ENCODE measurements at regions not wholly inside any gene's neighbourhood (a gene's known extent, or its start where the extent isn't known, plus 50 kb on each side); places are given as distances from the start of the nearest gene placed in this dataset.
"Not testable (repeated sequence)": the region's sequence is repeated elsewhere in the genome, so short reads cannot be mapped to it uniquely, and the experiment has no call there.

- H3K36me3 ChIP-seq (ENCODE audit: control insufficient read depth in 2 of 2, insufficient read depth in 2 of 2, low read length in 1 of 2): no peaks in the 10 kb centered on the region
- no peak overlapping the region for H3K4me3 ChIP-seq (ENCODE audit: low read depth in 1 of 2, low read length in 2 of 2)
- no peaks in the 10 kb centered on the region for H3K4me1 ChIP-seq (ENCODE audit: control insufficient read depth in 2 of 2, insufficient read depth in 2 of 2, low read length in 1 of 2)
- 61 to 72% methylated on average over 4 of the region's 4 CpGs for WGBS, 2 donors
- H3K27me3 ChIP-seq (ENCODE audit: control insufficient read depth in 1 of 2, insufficient read depth in 2 of 2, low read length in 2 of 2): no peaks in the 10 kb centered on the region
- H3K9me3 ChIP-seq (ENCODE audit: control insufficient read depth in 2 of 2, insufficient read depth in 1 of 2, low read depth in 1 of 2, low read length in 1 of 2): no peaks in the 10 kb centered on the region
- H3K27ac ChIP-seq (ENCODE audit: low read depth in 2 of 2, low read length in 1 of 2): no peak overlapping the region
Measured at GRCh38 chr11:127935081-127935480, 652.3 kb downstream of the ETS1 start.

GRCh38 chr11:127933961-127934360, 653.4 kb downstream of the ETS1 start:
- not testable (repeated sequence) for H3K36me3 ChIP-seq (ENCODE audit: control insufficient read depth in 2 of 2, insufficient read depth in 2 of 2, low read length in 1 of 2); H3K9me3 ChIP-seq (ENCODE audit: control insufficient read depth in 2 of 2, insufficient read depth in 1 of 2, low read depth in 1 of 2, low read length in 1 of 2); H3K4me3 ChIP-seq (ENCODE audit: low read depth in 1 of 2, low read length in 2 of 2); H3K27ac ChIP-seq (ENCODE audit: low read depth in 2 of 2, low read length in 1 of 2); H3K27me3 ChIP-seq (ENCODE audit: control insufficient read depth in 1 of 2, insufficient read depth in 2 of 2, low read length in 2 of 2); H3K4me1 ChIP-seq (ENCODE audit: control insufficient read depth in 2 of 2, insufficient read depth in 2 of 2, low read length in 1 of 2)
- WGBS, 2 donors: 91 to 93% methylated on average over 4 of the region's 4 CpGs

- 77 to 80% methylated on average over 7 of the region's 7 CpGs for WGBS, 2 donors
- no peak overlapping the region for H3K27ac ChIP-seq (ENCODE audit: low read depth in 2 of 2, low read length in 1 of 2)
Measured at GRCh38 chr11:127931803-127932202, 655.6 kb downstream of the ETS1 start.

GRCh38 chr11:127926721-127927120, 660.6 kb downstream of the ETS1 start:
- Histone ChIP-seq H3K27ac (ENCODE audit: low read depth in 2 of 2, low read length in 1 of 2) (no peak overlapping the region), H3K9me3 (ENCODE audit: control insufficient read depth in 2 of 2, insufficient read depth in 1 of 2, low read depth in 1 of 2, low read length in 1 of 2) (peaks cover 0 to 7% of the 10 kb centered on the region in 2 donors), H3K4me3 (ENCODE audit: low read depth in 1 of 2, low read length in 2 of 2) (no peak overlapping the region), H3K27me3 (ENCODE audit: control insufficient read depth in 1 of 2, insufficient read depth in 2 of 2, low read length in 2 of 2) (no peaks in the 10 kb centered on the region), H3K36me3 (ENCODE audit: control insufficient read depth in 2 of 2, insufficient read depth in 2 of 2, low read length in 1 of 2) (no peaks in the 10 kb centered on the region), H3K4me1 (ENCODE audit: control insufficient read depth in 2 of 2, insufficient read depth in 2 of 2, low read length in 1 of 2) (no peaks in the 10 kb centered on the region)
- 91 to 92% methylated on average over 8 of the region's 8 CpGs for WGBS, 2 donors

More at GRCh38 chr11:127931803-127932202, 655.6 kb downstream of the ETS1 start:
- no peaks in the 10 kb centered on the region for H3K4me1 ChIP-seq (ENCODE audit: control insufficient read depth in 2 of 2, insufficient read depth in 2 of 2, low read length in 1 of 2)
- H3K4me3 ChIP-seq (ENCODE audit: low read depth in 1 of 2, low read length in 2 of 2): no peak overlapping the region
- no peaks in the 10 kb centered on the region for H3K36me3 ChIP-seq (ENCODE audit: control insufficient read depth in 2 of 2, insufficient read depth in 2 of 2, low read length in 1 of 2)
- peaks cover 0 to under 1% of the 10 kb centered on the region in 2 donors for H3K9me3 ChIP-seq (ENCODE audit: control insufficient read depth in 2 of 2, insufficient read depth in 1 of 2, low read depth in 1 of 2, low read length in 1 of 2)
- no peaks in the 10 kb centered on the region for H3K27me3 ChIP-seq (ENCODE audit: control insufficient read depth in 1 of 2, insufficient read depth in 2 of 2, low read length in 2 of 2)

GRCh38 chr11:127925475-127925874, 661.9 kb downstream of the ETS1 start:
- WGBS, 2 donors: 58 to 68% methylated on average over 4 of the region's 4 CpGs

GRCh38 chr11:127919206-127920000, 668.0 kb downstream of the ETS1 start:
- Histone ChIP-seq H3K36me3 (ENCODE audit: control insufficient read depth in 2 of 2, insufficient read depth in 2 of 2, low read length in 1 of 2) (no peaks in the 10 kb centered on the region), H3K27me3 (ENCODE audit: control insufficient read depth in 1 of 2, insufficient read depth in 2 of 2, low read length in 2 of 2) (no peaks in the 10 kb centered on the region), H3K9me3 (ENCODE audit: control insufficient read depth in 2 of 2, insufficient read depth in 1 of 2, low read depth in 1 of 2, low read length in 1 of 2) (no peaks in the 10 kb centered on the region), H3K4me3 (ENCODE audit: low read depth in 1 of 2, low read length in 2 of 2) (no peak overlapping the region), H3K4me1 (ENCODE audit: control insufficient read depth in 2 of 2, insufficient read depth in 2 of 2, low read length in 1 of 2) (no peaks in the 10 kb centered on the region), H3K27ac (ENCODE audit: low read depth in 2 of 2, low read length in 1 of 2) (no peak overlapping the region)
- 60 to 61% methylated on average over 2 of the region's 2 CpGs for WGBS, 2 donors

More at GRCh38 chr11:127925475-127925874, 661.9 kb downstream of the ETS1 start:
- Histone ChIP-seq H3K4me1 (ENCODE audit: control insufficient read depth in 2 of 2, insufficient read depth in 2 of 2, low read length in 1 of 2) (no peaks in the 10 kb centered on the region), H3K27me3 (ENCODE audit: control insufficient read depth in 1 of 2, insufficient read depth in 2 of 2, low read length in 2 of 2) (no peaks in the 10 kb centered on the region), H3K9me3 (ENCODE audit: control insufficient read depth in 2 of 2, insufficient read depth in 1 of 2, low read depth in 1 of 2, low read length in 1 of 2) (peaks cover 0 to 7% of the 10 kb centered on the region in 2 donors), H3K27ac (ENCODE audit: low read depth in 2 of 2, low read length in 1 of 2) (no peak overlapping the region), H3K36me3 (ENCODE audit: control insufficient read depth in 2 of 2, insufficient read depth in 2 of 2, low read length in 1 of 2) (no peaks in the 10 kb centered on the region), H3K4me3 (ENCODE audit: low read depth in 1 of 2, low read length in 2 of 2) (no peak overlapping the region)

GRCh38 chr11:127902382-127902781, 685.0 kb downstream of the ETS1 start:
- H3K36me3 ChIP-seq (ENCODE audit: control insufficient read depth in 2 of 2, insufficient read depth in 2 of 2, low read length in 1 of 2): no peaks in the 10 kb centered on the region
- H3K9me3 ChIP-seq (ENCODE audit: control insufficient read depth in 2 of 2, insufficient read depth in 1 of 2, low read depth in 1 of 2, low read length in 1 of 2): peaks cover 4 to 5% of the 10 kb centered on the region in 2 donors
- no peak overlapping the region for H3K27ac ChIP-seq (ENCODE audit: low read depth in 2 of 2, low read length in 1 of 2)
- H3K4me1 ChIP-seq (ENCODE audit: control insufficient read depth in 2 of 2, insufficient read depth in 2 of 2, low read length in 1 of 2): no peaks in the 10 kb centered on the region
- H3K27me3 ChIP-seq (ENCODE audit: control insufficient read depth in 1 of 2, insufficient read depth in 2 of 2, low read length in 2 of 2): no peaks in the 10 kb centered on the region
- no peak overlapping the region for H3K4me3 ChIP-seq (ENCODE audit: low read depth in 1 of 2, low read length in 2 of 2)

GRCh38 chr11:127898422-127899365, 688.7 kb downstream of the ETS1 start:
- H3K27me3 ChIP-seq (ENCODE audit: control insufficient read depth in 1 of 2, insufficient read depth in 2 of 2, low read length in 2 of 2): no peaks in the 10 kb centered on the region
- WGBS, 2 donors: 95 to 96% methylated on average over 28 of the region's 28 CpGs
- H3K4me3 ChIP-seq (ENCODE audit: low read depth in 1 of 2, low read length in 2 of 2): no peak overlapping the region
- H3K9me3 ChIP-seq (ENCODE audit: control insufficient read depth in 2 of 2, insufficient read depth in 1 of 2, low read depth in 1 of 2, low read length in 1 of 2): peaks cover 4 to 5% of the 10 kb centered on the region in 2 donors
- no peak overlapping the region for H3K27ac ChIP-seq (ENCODE audit: low read depth in 2 of 2, low read length in 1 of 2)
- no peaks in the 10 kb centered on the region for H3K36me3 ChIP-seq (ENCODE audit: control insufficient read depth in 2 of 2, insufficient read depth in 2 of 2, low read length in 1 of 2)
- H3K4me1 ChIP-seq (ENCODE audit: control insufficient read depth in 2 of 2, insufficient read depth in 2 of 2, low read length in 1 of 2): no peaks in the 10 kb centered on the region

- peaks cover 4 to 5% of the 10 kb centered on the region in 2 donors for H3K9me3 ChIP-seq (ENCODE audit: control insufficient read depth in 2 of 2, insufficient read depth in 1 of 2, low read depth in 1 of 2, low read length in 1 of 2)
- no peaks in the 10 kb centered on the region for H3K4me1 ChIP-seq (ENCODE audit: control insufficient read depth in 2 of 2, insufficient read depth in 2 of 2, low read length in 1 of 2)
- H3K36me3 ChIP-seq (ENCODE audit: control insufficient read depth in 2 of 2, insufficient read depth in 2 of 2, low read length in 1 of 2): no peaks in the 10 kb centered on the region
- WGBS, 2 donors: 65 to 78% methylated on average over 3 of the region's 3 CpGs
- H3K4me3 ChIP-seq (ENCODE audit: low read depth in 1 of 2, low read length in 2 of 2): no peak overlapping the region
- H3K27ac ChIP-seq (ENCODE audit: low read depth in 2 of 2, low read length in 1 of 2): no peak overlapping the region
- H3K27me3 ChIP-seq (ENCODE audit: control insufficient read depth in 1 of 2, insufficient read depth in 2 of 2, low read length in 2 of 2): no peaks in the 10 kb centered on the region
Measured at GRCh38 chr11:127895776-127896175, 691.6 kb downstream of the ETS1 start.

Measured in esophagus (tissue), 2 donors.